Adipocyte (in vitro differentiated cells): ENCODE measurements at regions not wholly inside any gene's neighbourhood (a gene's known extent, or its start where the extent isn't known, plus 50 kb on each side); places are given as distances from the start of the nearest gene placed in this dataset.

Experiments
- DNase-seq: peaks from one replicate; pipeline ENCODE4 v3.0.0-alpha.2; 2015; ENCODE audit warnings: low read depth
- H3K27me3 ChIP-seq: replicated peaks from 2 replicates; pipeline ENCODE4 v1.7.0; 2013; ENCODE audit warnings: mild to moderate bottlenecking, low read length, moderate library complexity; ENCODE audit not compliant: control insufficient read depth, insufficient read depth
- H3K36me3 ChIP-seq: 2 replicates; pipeline ENCODE4 v1.7.0; 2013; ENCODE audit warnings: low read length, mild to moderate bottlenecking, moderate library complexity; ENCODE audit not compliant: control insufficient read depth, insufficient read depth, severe bottlenecking
- H3K4me1 ChIP-seq: 2 replicates; pipeline ENCODE4 v1.7.0; 2013; ENCODE audit warnings: mild to moderate bottlenecking, low read length, moderate library complexity; ENCODE audit not compliant: control insufficient read depth, insufficient read depth
- H3K4me3 ChIP-seq: 2 replicates; pipeline ENCODE4 v1.7.0; 2013; ENCODE audit warnings: mild to moderate bottlenecking, low read length, moderate library complexity
- H3K9ac ChIP-seq: 2 replicates; pipeline ENCODE4 v1.7.0; 2013; ENCODE audit warnings: mild to moderate bottlenecking, low read length, moderate library complexity
- H3K9me3 ChIP-seq: 2 replicates; pipeline ENCODE4 v1.7.0; 2013; ENCODE audit warnings: mild to moderate bottlenecking, low read length, moderate library complexity; ENCODE audit not compliant: control insufficient read depth

DNA sequence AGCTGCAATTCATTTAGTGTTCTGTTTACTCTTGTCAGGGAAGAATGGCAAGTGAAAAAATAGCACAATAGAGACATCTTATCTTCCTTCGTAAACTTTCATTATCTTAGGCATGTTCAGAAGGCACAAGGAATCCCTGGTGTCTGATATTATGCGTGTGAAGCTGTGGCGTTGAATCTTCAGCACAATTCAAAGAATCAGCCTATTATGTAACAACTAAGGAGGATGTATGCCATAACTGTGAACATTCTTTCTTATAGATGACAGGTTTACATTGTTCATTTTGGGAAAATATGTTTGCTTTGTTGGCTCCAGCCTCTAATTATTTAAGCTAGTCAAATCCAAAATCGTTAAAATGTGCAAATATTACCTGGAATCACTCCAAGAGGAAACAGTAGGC is 446.1 kb downstream of the ANXA1 start:
- H3K4me3 ChIP-seq = no peak overlapping the region
- H3K36me3 ChIP-seq = no peaks in the 10 kb centered on the region
- DNase-seq = no peak
- no peaks in the 10 kb centered on the region for H3K9me3 ChIP-seq
- no peak overlapping the region for H3K9ac ChIP-seq
- H3K27me3 ChIP-seq = no peaks in the 10 kb centered on the region
- H3K4me1 ChIP-seq = no peaks in the 10 kb centered on the region

DNA sequence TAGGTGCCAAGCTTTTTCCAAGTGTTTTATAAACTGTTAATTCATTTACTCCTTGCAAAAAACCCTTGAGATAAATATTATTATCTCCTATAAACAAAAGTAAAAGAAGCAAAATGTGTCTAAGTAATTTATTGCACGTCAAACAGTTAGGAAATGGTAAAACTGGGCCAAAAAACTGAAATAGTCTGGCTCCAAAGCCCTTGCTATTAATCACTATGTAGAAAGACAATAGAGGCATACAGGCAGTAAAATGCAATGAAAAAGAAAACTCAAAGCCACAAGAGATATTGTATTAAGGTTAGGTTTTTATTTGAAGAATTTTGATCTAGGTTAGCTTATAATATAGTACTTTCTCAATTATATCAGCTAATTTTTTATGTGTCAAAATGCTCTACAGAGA is 457.7 kb downstream of the ANXA1 start:
- DNase-seq = no peak
- H3K9me3 ChIP-seq = no peaks in the 10 kb centered on the region
- no peaks in the 10 kb centered on the region for H3K27me3 ChIP-seq
- no peak overlapping the region for H3K4me3 ChIP-seq
- peaks cover 2% of the 10 kb centered on the region for H3K4me1 ChIP-seq
- H3K9ac ChIP-seq = no peak overlapping the region
- H3K36me3 ChIP-seq = no peaks in the 10 kb centered on the region

DNA sequence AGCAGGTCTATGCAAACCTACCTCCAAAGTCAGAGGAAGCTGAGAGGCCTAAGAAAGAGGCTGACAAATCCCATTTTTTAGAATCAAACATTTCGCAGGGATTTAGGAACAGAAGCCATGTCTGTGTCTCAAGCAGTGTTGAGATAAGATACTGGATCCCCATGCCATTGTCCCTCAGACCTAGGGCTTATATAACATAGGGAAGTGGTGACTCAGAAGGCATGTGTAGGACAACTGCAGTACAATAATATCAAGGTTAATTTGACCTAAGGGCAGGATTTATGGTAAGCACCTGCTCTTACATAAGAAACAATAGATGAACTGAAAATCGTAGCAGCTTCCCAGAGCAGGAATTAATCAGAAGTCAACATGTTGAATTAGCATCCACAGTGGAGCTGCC is 459.4 kb downstream of the ANXA1 start:
- Histone ChIP-seq H3K9me3 (no peaks in the 10 kb centered on the region), H3K4me1 (no peaks in the 10 kb centered on the region), H3K36me3 (no peaks in the 10 kb centered on the region), H3K27me3 (no peaks in the 10 kb centered on the region), H3K9ac (no peak overlapping the region), H3K4me3 (no peak overlapping the region)
- no peak for DNase-seq

DNA sequence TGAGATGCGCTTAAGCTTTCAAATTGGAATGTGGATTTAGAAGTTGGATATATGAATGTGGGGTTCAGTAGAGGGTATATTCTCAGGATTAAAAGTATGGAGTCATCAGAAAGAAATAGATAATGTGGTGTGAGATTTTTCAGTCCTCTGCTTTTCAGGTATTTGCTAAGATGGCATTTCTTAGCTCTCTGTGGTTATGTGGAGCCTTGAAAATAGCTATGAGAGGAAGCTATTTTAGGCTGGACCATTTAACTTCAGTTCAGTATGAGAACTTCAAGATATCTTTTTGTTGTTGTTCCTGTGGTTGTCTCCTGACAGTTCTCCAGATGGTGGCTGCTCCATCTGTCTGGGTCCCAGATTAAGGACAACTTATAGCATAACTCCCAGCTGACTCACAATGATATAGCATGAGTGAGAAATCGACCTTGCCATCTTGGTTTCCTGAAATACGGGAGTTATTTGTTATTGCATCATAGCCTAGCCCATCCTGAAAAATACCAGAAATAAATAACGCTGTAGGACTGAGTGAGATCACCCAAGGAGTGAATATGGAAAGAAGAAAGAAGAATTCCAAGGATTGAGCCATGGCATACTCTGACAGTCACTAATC is 461.5 kb downstream of the ANXA1 start:
- no peaks in the 10 kb centered on the region for H3K4me1 ChIP-seq
- no peak overlapping the region for H3K9ac ChIP-seq
- H3K36me3 ChIP-seq = no peaks in the 10 kb centered on the region
- no peak overlapping the region for H3K4me3 ChIP-seq
- DNase-seq = no peak
- no peaks in the 10 kb centered on the region for H3K27me3 ChIP-seq
- no peaks in the 10 kb centered on the region for H3K9me3 ChIP-seq

DNA sequence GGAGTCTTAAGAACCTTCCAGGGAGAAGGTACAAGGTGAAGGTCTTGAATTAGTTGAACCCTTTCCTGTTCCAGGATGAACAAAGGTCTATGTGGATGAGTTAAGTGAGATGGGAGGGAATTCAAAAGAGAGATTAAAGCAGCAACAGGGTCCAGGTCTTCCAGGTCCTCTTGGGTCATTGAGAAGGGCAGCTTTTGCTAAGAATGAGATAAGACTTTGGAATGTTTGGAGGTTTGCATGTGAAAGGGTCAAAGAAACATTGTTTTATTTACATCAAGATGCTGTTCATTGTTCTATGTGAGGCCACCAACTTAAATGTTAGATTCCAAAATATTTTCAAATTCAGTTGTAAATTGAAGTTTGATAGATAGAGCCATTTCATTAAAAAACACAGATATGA is 463.9 kb downstream of the ANXA1 start:
- DNase-seq = no peak
- H3K9ac ChIP-seq = no peak overlapping the region
- H3K4me3 ChIP-seq = no peak overlapping the region
- no peaks in the 10 kb centered on the region for H3K27me3 ChIP-seq
- no peaks in the 10 kb centered on the region for H3K4me1 ChIP-seq
- no peaks in the 10 kb centered on the region for H3K36me3 ChIP-seq
- no peaks in the 10 kb centered on the region for H3K9me3 ChIP-seq

DNA sequence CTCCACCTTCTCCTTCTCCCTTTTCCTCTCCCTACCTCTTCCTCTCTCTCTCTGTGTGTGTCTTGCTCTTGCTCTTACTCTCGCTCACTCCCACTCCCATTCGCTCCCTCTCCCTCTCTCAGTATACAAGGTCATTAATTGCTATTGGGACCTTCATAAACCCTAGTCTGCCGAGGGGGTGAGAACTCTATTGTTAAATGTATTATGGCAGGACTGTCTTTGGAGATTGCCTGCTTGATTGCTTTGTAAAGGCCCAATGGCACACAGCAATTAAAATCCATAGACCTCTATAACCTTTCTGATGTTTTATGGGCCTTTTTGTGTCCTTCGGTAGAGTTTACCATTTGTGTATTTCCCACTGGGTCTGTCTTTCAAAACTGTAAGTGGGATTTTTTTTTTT is 465.9 kb downstream of the ANXA1 start:
- Histone ChIP-seq H3K27me3 (no peaks in the 10 kb centered on the region), H3K9me3 (peaks cover 4% of the 10 kb centered on the region), H3K4me3 (no peak overlapping the region), H3K4me1 (no peaks in the 10 kb centered on the region), H3K9ac (no peak overlapping the region), H3K36me3 (no peaks in the 10 kb centered on the region)
- no peak for DNase-seq

DNA sequence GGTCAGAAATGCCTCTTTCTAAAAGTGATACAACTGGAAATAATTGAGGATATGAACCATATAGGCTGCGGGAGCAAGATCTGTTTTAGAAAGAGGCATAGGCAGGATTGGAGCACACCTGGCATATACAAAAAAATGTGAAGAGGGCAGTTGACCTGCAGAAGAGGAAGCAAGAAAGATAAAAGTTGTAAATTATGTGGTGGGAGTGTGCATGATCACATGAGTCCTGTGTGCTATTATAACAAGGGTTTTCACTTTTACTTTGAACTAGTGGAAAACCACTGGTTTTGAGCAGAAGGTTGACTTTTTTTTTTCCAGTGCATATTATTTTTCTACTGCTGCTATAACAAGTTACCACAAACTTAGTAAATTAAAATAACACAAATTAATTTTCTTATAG is 489.3 kb downstream of the ANXA1 start:
- no peak for DNase-seq
- peaks cover 5% of the 10 kb centered on the region for H3K9me3 ChIP-seq
- H3K4me3 ChIP-seq = no peak overlapping the region

DNA sequence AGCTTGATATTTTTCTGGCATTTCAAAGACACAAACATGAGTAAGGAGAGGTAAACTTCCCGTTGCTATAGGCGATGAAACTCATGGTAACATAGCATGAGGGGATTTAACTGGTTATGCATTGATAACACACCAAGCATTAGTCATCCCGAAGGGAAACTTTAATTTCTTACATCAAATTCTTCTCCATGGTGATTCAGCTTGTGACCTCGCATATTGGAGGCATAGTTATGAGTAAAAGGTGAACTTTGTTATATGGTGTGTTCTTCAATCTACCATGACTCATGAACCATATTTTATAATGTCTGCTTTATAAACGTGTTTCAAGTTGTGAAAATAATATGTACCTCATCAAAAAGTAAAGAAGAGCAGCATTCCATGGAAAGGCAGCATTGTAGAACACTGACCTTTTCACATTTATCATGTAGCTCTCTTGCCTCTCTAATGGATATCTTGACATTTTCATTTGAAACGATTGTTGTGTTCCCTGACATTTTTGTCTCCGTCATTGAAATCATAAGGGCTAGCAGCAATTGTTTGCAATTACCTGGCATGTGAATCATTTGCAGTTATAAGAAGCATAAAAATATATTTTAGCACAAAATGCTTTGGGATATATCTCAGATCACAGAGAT is 491.8 kb downstream of the ANXA1 start:
- H3K36me3 ChIP-seq = no peaks in the 10 kb centered on the region
- DNase-seq = peak; percentile 48
- H3K9ac ChIP-seq = no peak overlapping the region

More for the DNA sequence above, 489.3 kb downstream of the ANXA1 start:
- no peaks in the 10 kb centered on the region for H3K4me1 ChIP-seq
- no peaks in the 10 kb centered on the region for H3K36me3 ChIP-seq
- H3K27me3 ChIP-seq = no peaks in the 10 kb centered on the region
- no peak overlapping the region for H3K9ac ChIP-seq

DNA sequence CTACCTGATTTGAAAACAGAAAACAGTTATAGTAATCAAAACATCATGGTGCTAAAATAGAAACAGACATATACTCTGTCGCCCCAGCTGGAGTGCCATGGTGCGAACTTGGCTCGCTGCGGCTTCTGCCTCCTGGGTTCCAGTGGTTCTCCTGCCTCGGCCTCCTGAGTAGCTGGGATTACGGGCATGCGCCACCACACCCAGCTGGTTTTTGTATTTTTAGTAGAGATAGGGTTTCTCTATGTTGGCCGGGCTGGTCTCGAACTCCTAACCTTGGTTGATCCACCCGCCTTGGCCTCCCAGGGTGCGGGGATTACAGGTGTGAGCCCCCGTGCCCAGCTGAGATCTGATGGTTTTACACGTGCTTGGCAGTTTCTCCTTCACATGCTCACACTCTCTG is 495.9 kb downstream of the ANXA1 start:
- no peak overlapping the region for H3K9ac ChIP-seq
- no peak overlapping the region for H3K4me3 ChIP-seq
- no peaks in the 10 kb centered on the region for H3K9me3 ChIP-seq
- H3K4me1 ChIP-seq = no peaks in the 10 kb centered on the region
- no peaks in the 10 kb centered on the region for H3K27me3 ChIP-seq
- H3K36me3 ChIP-seq = no peaks in the 10 kb centered on the region
- DNase-seq = no peak

More for the DNA sequence above, 491.8 kb downstream of the ANXA1 start:
- Histone ChIP-seq H3K9me3 (no peaks in the 10 kb centered on the region), H3K4me1 (no peaks in the 10 kb centered on the region), H3K27me3 (no peaks in the 10 kb centered on the region), H3K4me3 (no peak overlapping the region)

DNA sequence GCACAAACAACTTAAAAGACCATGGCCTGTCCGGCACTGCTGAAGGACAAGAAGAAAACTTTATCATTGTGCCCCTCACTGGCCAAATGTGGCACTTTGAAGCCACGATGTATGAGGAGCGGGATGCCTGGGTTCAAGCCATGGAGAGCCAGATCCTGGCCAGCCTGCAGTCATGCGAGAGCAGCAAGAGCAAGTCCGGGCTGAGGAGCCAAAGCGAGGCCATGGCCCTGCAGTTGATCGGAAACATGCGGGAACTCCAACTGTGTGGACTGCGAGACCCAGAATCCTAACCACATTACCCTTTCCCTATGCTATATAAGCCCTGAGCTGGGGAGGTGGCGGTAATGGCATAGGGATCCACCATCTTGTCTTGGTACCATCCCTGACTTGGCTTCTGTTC is 497.9 kb downstream of the ANXA1 start:
- H3K9me3 ChIP-seq = no peaks in the 10 kb centered on the region
- no peaks in the 10 kb centered on the region for H3K36me3 ChIP-seq
- no peak overlapping the region for H3K4me3 ChIP-seq
- DNase-seq = no peak
- H3K4me1 ChIP-seq = no peaks in the 10 kb centered on the region
- H3K9ac ChIP-seq = no peak overlapping the region
- no peaks in the 10 kb centered on the region for H3K27me3 ChIP-seq

DNA sequence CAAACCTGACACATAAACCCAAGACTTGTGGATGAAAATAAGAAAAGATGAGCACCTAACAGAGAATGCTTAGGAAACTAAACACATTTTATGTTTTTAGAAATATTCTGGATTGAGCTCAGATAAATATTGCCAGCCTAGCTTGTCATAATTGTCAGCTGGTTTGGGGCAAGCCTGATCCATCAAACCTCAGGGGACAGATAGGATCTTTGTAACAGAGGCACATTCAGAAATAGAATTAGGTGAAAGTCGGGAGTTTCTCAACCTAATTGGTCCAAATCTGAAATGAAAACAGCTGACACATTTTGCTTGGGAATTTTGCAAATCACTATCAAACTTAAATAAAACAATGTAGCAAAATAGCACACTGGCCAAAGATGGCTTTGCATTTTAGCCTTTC is 503.7 kb downstream of the ANXA1 start:
- Histone ChIP-seq H3K9me3 (no peaks in the 10 kb centered on the region), H3K36me3 (no peaks in the 10 kb centered on the region), H3K9ac (no peak overlapping the region), H3K4me1 (peaks cover 12% of the 10 kb centered on the region), H3K27me3 (no peaks in the 10 kb centered on the region), H3K4me3 (no peak overlapping the region)
- DNase-seq = no peak

DNA sequence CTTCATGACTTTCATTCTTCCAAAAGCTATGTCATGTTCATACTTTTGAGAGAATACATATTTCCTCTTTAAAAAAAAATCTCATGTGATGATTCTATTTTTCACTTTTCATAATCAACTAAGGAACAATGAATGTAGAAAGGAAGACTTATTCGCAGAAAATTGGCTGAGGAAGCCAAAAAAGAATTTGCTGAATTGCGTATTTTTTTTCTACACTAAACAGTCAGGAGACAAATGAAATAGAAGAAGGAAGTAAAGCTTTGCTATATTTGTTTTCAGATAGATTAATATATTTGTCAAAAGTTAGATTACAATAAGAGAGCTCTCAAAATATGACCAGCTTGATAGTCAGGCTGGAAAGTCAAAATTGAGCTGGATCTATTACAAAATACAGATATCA is 504.2 kb downstream of the ANXA1 start:
- H3K36me3 ChIP-seq = no peaks in the 10 kb centered on the region
- no peaks in the 10 kb centered on the region for H3K27me3 ChIP-seq
- no peak overlapping the region for H3K9ac ChIP-seq
- no peaks in the 10 kb centered on the region for H3K9me3 ChIP-seq
- H3K4me1 ChIP-seq = peaks cover 12% of the 10 kb centered on the region
- no peak overlapping the region for H3K4me3 ChIP-seq
- DNase-seq = no peak
